Breast epithelium (tissue), 3 donors: ENCODE measurements at regions not wholly inside any gene's neighbourhood (a gene's known extent, or its start where the extent isn't known, plus 50 kb on each side); places are given as distances from the start of the nearest gene placed in this dataset.

Source experiments
- CTCF ChIP-seq, 3 donors: fragments of 450-650 bp; IDR thresholded peaks; one replicate each; pipeline ENCODE4 v1.5.1; 2016 to 2017; ENCODE audit warnings: antibody characterized with exemption in 3 of 3, mild to moderate bottlenecking in 3 of 3, moderate library complexity in 3 of 3
- POLR2A ChIP-seq: fragments of 450-650 bp; IDR thresholded peaks from one replicate; pipeline ENCODE4 v1.6.1; 2016; ENCODE audit warnings: antibody characterized with exemption, mild to moderate bottlenecking, moderate library complexity

GRCh38 chr5:125974679-125975078, 448.5 kb upstream of the GRAMD2B start:
- TF ChIP-seq CTCF (IDR thresholded peaks at IDR 0.05) (no peak), POLR2A (no peak)
